SKM-1 (cell line): ENCODE measurements at regions not wholly inside any gene's neighbourhood (a gene's known extent, or its start where the extent isn't known, plus 50 kb on each side); places are given as distances from the start of the nearest gene placed in this dataset.

Experiments used
- DNase-seq: peaks from one replicate; lab custom pipeline; 2025; ENCODE audit not compliant: unreplicated experiment; lab: John Stamatoyannopoulos, UW

- no peak for DNase-seq
Measured at GRCh38 chr10:129078346-129078745, 388.7 kb upstream of the MGMT start.

GRCh38 chr10:129078746-129079145, 388.3 kb upstream of the MGMT start:
- no peak for DNase-seq

GRCh38 chr10:129079705-129080104, 387.3 kb upstream of the MGMT start:
- DNase-seq = no peak

GRCh38 chr10:129085811-129086210, 381.2 kb upstream of the MGMT start:
- no peak for DNase-seq

- DNase-seq = no peak
Measured at GRCh38 chr10:129089341-129089740, 377.7 kb upstream of the MGMT start.

GRCh38 chr10:129090165-129090564, 376.9 kb upstream of the MGMT start:
- DNase-seq = no peak

- peak; percentile 19 for DNase-seq
Measured at GRCh38 chr10:129090618-129091366, 376.2 kb upstream of the MGMT start.

- no peak for DNase-seq
Measured at GRCh38 chr10:129093641-129094040, 373.4 kb upstream of the MGMT start.

- DNase-seq = no peak
Measured at GRCh38 chr10:129094233-129094632, 372.8 kb upstream of the MGMT start.

GRCh38 chr10:129094861-129095260, 372.2 kb upstream of the MGMT start:
- DNase-seq = no peak

GRCh38 chr10:129095680-129096064, 371.4 kb upstream of the MGMT start:
- DNase-seq = no peak

- no peak for DNase-seq
Measured at GRCh38 chr10:129096065-129096984, 370.7 kb upstream of the MGMT start.

GRCh38 chr10:129097776-129098330, 369.2 kb upstream of the MGMT start:
- DNase-seq = no peak

GRCh38 chr10:129098517-129098916, 368.5 kb upstream of the MGMT start:
- DNase-seq = no peak

GRCh38 chr10:129099486-129099885, 367.6 kb upstream of the MGMT start:
- DNase-seq = no peak

- DNase-seq = no peak
Measured at GRCh38 chr10:129099992-129100391, 367.0 kb upstream of the MGMT start.

- DNase-seq = no peak
Measured at GRCh38 chr10:129101232-129101980, 365.6 kb upstream of the MGMT start.

- no peak for DNase-seq
Measured at GRCh38 chr10:129102906-129103693, 363.9 kb upstream of the MGMT start.

GRCh38 chr10:129104266-129105045, 362.6 kb upstream of the MGMT start:
- no peak for DNase-seq

- DNase-seq = no peak
Measured at GRCh38 chr10:129105266-129105665, 361.8 kb upstream of the MGMT start.
